ENCODE measurements at regions not wholly inside any gene's neighbourhood (a gene's known extent, or its start where the extent isn't known, plus 50 kb on each side); places are given as distances from the start of the nearest gene placed in this dataset.

GRCh38 chr15:94882071-94882712 lies 650.8 kb downstream of the MCTP2 start:
- DNase-seq (ENCODE audit: insufficient read length, low spot score): no peak
- TF ChIP-seq PAX5 (IDR thresholded peaks at IDR 0.05; ENCODE audit: insufficient read depth, low read length, severe bottlenecking) (no peak), SPI1 (IDR thresholded peaks at IDR 0.05; ENCODE audit: low read depth, low read length) (no peak), POU2F2 (IDR thresholded peaks at IDR 0.05; ENCODE audit: low read depth, low read length) (no peak), POLR2A (IDR thresholded peaks at IDR 0.05; ENCODE audit: low read depth, low read length) (no peak), TAF1 (IDR thresholded peaks at IDR 0.05; ENCODE audit: low read depth, low read length) (no peak), POLR2AphosphoS5 (IDR thresholded peaks at IDR 0.05; ENCODE audit: low read depth, low read length) (no peak)
- FAIRE-seq: no peak

GRCh38 chr15:94887391-94887790 lies 656.0 kb downstream of the MCTP2 start:
- FAIRE-seq (no peak), DNase-seq (ENCODE audit: insufficient read length, low spot score) (no peak)
- no peak for TF ChIP-seq TAF1 (IDR thresholded peaks at IDR 0.05; ENCODE audit: low read depth, low read length)
- TF ChIP-seq SPI1 (IDR thresholded peaks at IDR 0.05; ENCODE audit: low read depth, low read length): no peak
- TF ChIP-seq PAX5 (IDR thresholded peaks at IDR 0.05; ENCODE audit: insufficient read depth, low read length, severe bottlenecking): no peak
- TF ChIP-seq POLR2AphosphoS5 (IDR thresholded peaks at IDR 0.05; ENCODE audit: low read depth, low read length): no peak
- no peak for TF ChIP-seq POU2F2 (IDR thresholded peaks at IDR 0.05; ENCODE audit: low read depth, low read length)
- TF ChIP-seq POLR2A (IDR thresholded peaks at IDR 0.05; ENCODE audit: low read depth, low read length): no peak

- TF ChIP-seq POU2F2 (IDR thresholded peaks at IDR 0.05; ENCODE audit: low read depth, low read length) (no peak), SPI1 (IDR thresholded peaks at IDR 0.05; ENCODE audit: low read depth, low read length) (no peak), TAF1 (IDR thresholded peaks at IDR 0.05; ENCODE audit: low read depth, low read length) (no peak), PAX5 (IDR thresholded peaks at IDR 0.05; ENCODE audit: insufficient read depth, low read length, severe bottlenecking) (no peak), POLR2A (IDR thresholded peaks at IDR 0.05; ENCODE audit: low read depth, low read length) (no peak), POLR2AphosphoS5 (IDR thresholded peaks at IDR 0.05; ENCODE audit: low read depth, low read length) (no peak)
- DNase-seq (ENCODE audit: insufficient read length, low spot score) (no peak), FAIRE-seq (no peak)
These were observed 657.8 kb downstream of the MCTP2 start for GRCh38 chr15:94889153-94889552.

GRCh38 chr15:94893091-94893490 lies 661.7 kb downstream of the MCTP2 start:
- FAIRE-seq (no peak), DNase-seq (ENCODE audit: insufficient read length, low spot score) (no peak)
- no peak for TF ChIP-seq POLR2AphosphoS5 (IDR thresholded peaks at IDR 0.05; ENCODE audit: low read depth, low read length)
- no peak for TF ChIP-seq POU2F2 (IDR thresholded peaks at IDR 0.05; ENCODE audit: low read depth, low read length)
- TF ChIP-seq POLR2A (IDR thresholded peaks at IDR 0.05; ENCODE audit: low read depth, low read length): no peak

GRCh38 chr15:94894056-94894455 lies 662.7 kb downstream of the MCTP2 start:
- FAIRE-seq: no peak
- no peak for DNase-seq (ENCODE audit: insufficient read length, low spot score)

GRCh38 chr15:94909510-94909909 lies 678.1 kb downstream of the MCTP2 start:
- DNase-seq (ENCODE audit: insufficient read length, low spot score) (no peak), FAIRE-seq (no peak)
- TF ChIP-seq POU2F2 (IDR thresholded peaks at IDR 0.05; ENCODE audit: low read depth, low read length) (no peak), PAX5 (IDR thresholded peaks at IDR 0.05; ENCODE audit: insufficient read depth, low read length, severe bottlenecking) (no peak), TAF1 (IDR thresholded peaks at IDR 0.05; ENCODE audit: low read depth, low read length) (no peak), SPI1 (IDR thresholded peaks at IDR 0.05; ENCODE audit: low read depth, low read length) (no peak), POLR2A (IDR thresholded peaks at IDR 0.05; ENCODE audit: low read depth, low read length) (no peak), POLR2AphosphoS5 (IDR thresholded peaks at IDR 0.05; ENCODE audit: low read depth, low read length) (no peak)

More at GRCh38 chr15:94894056-94894455, 662.7 kb downstream of the MCTP2 start:
- TF ChIP-seq POU2F2 (IDR thresholded peaks at IDR 0.05; ENCODE audit: low read depth, low read length): no peak
- no peak for TF ChIP-seq POLR2AphosphoS5 (IDR thresholded peaks at IDR 0.05; ENCODE audit: low read depth, low read length)

- no peak for TF ChIP-seq PAX5 (IDR thresholded peaks at IDR 0.05; ENCODE audit: insufficient read depth, low read length, severe bottlenecking)
- TF ChIP-seq TAF1 (IDR thresholded peaks at IDR 0.05; ENCODE audit: low read depth, low read length): no peak
- TF ChIP-seq POLR2A (IDR thresholded peaks at IDR 0.05; ENCODE audit: low read depth, low read length): no peak
- TF ChIP-seq POLR2AphosphoS5 (IDR thresholded peaks at IDR 0.05; ENCODE audit: low read depth, low read length): no peak
- no peak for TF ChIP-seq POU2F2 (IDR thresholded peaks at IDR 0.05; ENCODE audit: low read depth, low read length)
- no peak for TF ChIP-seq SPI1 (IDR thresholded peaks at IDR 0.05; ENCODE audit: low read depth, low read length)
- DNase-seq (ENCODE audit: insufficient read length, low spot score): no peak
- FAIRE-seq: no peak
These were observed 678.8 kb downstream of the MCTP2 start for GRCh38 chr15:94910166-94910565.

GRCh38 chr15:94912760-94913159 lies 681.4 kb downstream of the MCTP2 start:
- no peak for TF ChIP-seq POU2F2 (IDR thresholded peaks at IDR 0.05; ENCODE audit: low read depth, low read length)
- TF ChIP-seq PAX5 (IDR thresholded peaks at IDR 0.05; ENCODE audit: insufficient read depth, low read length, severe bottlenecking): no peak
- TF ChIP-seq TAF1 (IDR thresholded peaks at IDR 0.05; ENCODE audit: low read depth, low read length): no peak
- TF ChIP-seq POLR2A (IDR thresholded peaks at IDR 0.05; ENCODE audit: low read depth, low read length): no peak
- TF ChIP-seq POLR2AphosphoS5 (IDR thresholded peaks at IDR 0.05; ENCODE audit: low read depth, low read length): no peak
- TF ChIP-seq SPI1 (IDR thresholded peaks at IDR 0.05; ENCODE audit: low read depth, low read length): no peak
- FAIRE-seq: no peak
- DNase-seq (ENCODE audit: insufficient read length, low spot score): no peak

- no peak for DNase-seq (ENCODE audit: insufficient read length, low spot score)
- FAIRE-seq: no peak
These were observed 685.7 kb downstream of the MCTP2 start for GRCh38 chr15:94917068-94917467.

GRCh38 chr15:94921936-94922335 lies 690.6 kb downstream of the MCTP2 start:
- no peak for FAIRE-seq
- no peak for TF ChIP-seq POLR2AphosphoS5 (IDR thresholded peaks at IDR 0.05; ENCODE audit: low read depth, low read length)
- TF ChIP-seq TAF1 (IDR thresholded peaks at IDR 0.05; ENCODE audit: low read depth, low read length): no peak
- no peak for TF ChIP-seq SPI1 (IDR thresholded peaks at IDR 0.05; ENCODE audit: low read depth, low read length)
- no peak for TF ChIP-seq PAX5 (IDR thresholded peaks at IDR 0.05; ENCODE audit: insufficient read depth, low read length, severe bottlenecking)
- TF ChIP-seq POLR2A (IDR thresholded peaks at IDR 0.05; ENCODE audit: low read depth, low read length): no peak
- TF ChIP-seq POU2F2 (IDR thresholded peaks at IDR 0.05; ENCODE audit: low read depth, low read length): no peak
- DNase-seq (ENCODE audit: insufficient read length, low spot score): no peak

More at GRCh38 chr15:94917068-94917467, 685.7 kb downstream of the MCTP2 start:
- no peak for TF ChIP-seq POLR2AphosphoS5 (IDR thresholded peaks at IDR 0.05; ENCODE audit: low read depth, low read length)
- TF ChIP-seq POLR2A (IDR thresholded peaks at IDR 0.05; ENCODE audit: low read depth, low read length): no peak
- TF ChIP-seq TAF1 (IDR thresholded peaks at IDR 0.05; ENCODE audit: low read depth, low read length): no peak
- no peak for TF ChIP-seq PAX5 (IDR thresholded peaks at IDR 0.05; ENCODE audit: insufficient read depth, low read length, severe bottlenecking)
- no peak for TF ChIP-seq SPI1 (IDR thresholded peaks at IDR 0.05; ENCODE audit: low read depth, low read length)
- TF ChIP-seq POU2F2 (IDR thresholded peaks at IDR 0.05; ENCODE audit: low read depth, low read length): no peak

Measured in GM12891 (cell line).